Fibroblast of lung (primary cell): ENCODE measurements at regions not wholly inside any gene's neighbourhood (a gene's known extent, or its start where the extent isn't known, plus 50 kb on each side); places are given as distances from the start of the nearest gene placed in this dataset.

Experiments used
- CTCF ChIP-seq, 2 donors: IDR thresholded peaks in 1 of 2; conservative IDR thresholded peaks in 1 of 2; 1 replicate in 1 of 2; 2 replicates in 1 of 2; pipeline ENCODE4 v1.5.1; 2011 to 2012; ENCODE audit warnings: low read length in 2 of 2, control low read depth in 1 of 2, inconsistent platforms in 1 of 2, low read depth in 1 of 2, mild to moderate bottlenecking in 1 of 2
- EZH2 ChIP-seq: IDR thresholded peaks from 2 replicates; pipeline ENCODE4 v1.5.1; 2012; ENCODE audit warnings: low read length, control low read depth, mild to moderate bottlenecking; ENCODE audit errors: missing control alignments

DNA sequence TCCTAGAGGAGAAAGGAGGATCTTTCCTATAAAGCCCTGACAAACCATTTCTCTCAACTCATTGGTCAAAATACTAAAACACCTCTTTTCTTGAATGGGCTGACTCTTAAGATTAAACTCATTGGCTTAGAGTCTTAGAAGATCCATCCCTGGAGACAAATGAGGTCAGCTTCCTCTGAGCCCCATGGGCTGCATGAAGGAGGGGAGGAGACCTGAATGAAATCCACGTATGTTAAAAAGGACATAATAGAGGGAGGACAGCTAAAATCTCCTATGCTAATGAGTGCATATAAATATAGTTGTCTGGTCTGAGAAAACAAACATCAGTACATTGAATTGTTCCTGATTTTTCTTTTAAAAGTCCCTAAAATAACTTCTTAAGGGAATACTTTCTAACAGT, 255.0 kb downstream of the TBL1XR1 start:
- no peak for TF ChIP-seq CTCF (conservative IDR thresholded peaks at IDR 0.05 in 1 of 2, IDR thresholded peaks at IDR 0.05 in 1 of 2; ENCODE audit: low read depth in 1 of 2, low read length in 2 of 2)
- no peak for TF ChIP-seq EZH2
